GM10248 (cell line): ENCODE measurements at regions not wholly inside any gene's neighbourhood (a gene's known extent, or its start where the extent isn't known, plus 50 kb on each side); places are given as distances from the start of the nearest gene placed in this dataset.

Source experiments
- CTCF ChIA-PET: fragments of 300-600 bp; sonication (Branson Sonifier 250); formaldehyde crosslinking; extraction: SDS; loops from one replicate; lab custom pipeline; 2021; ENCODE audit warnings: antibody characterized with exemption; lab: Yijun Ruan, JAX
- POLR2A ChIA-PET: fragments of 350-650 bp; sonication (Branson Sonifier 250); formaldehyde crosslinking; extraction: SDS; loops from one replicate; lab custom pipeline; 2020; ENCODE audit warnings: antibody characterized with exemption; lab: Yijun Ruan, JAX
- DNase-seq: peaks from one replicate; pipeline ENCODE4 v3.0.0; 2012; ENCODE audit errors: extremely low spot score
- TF ChIP-seq, protein P1 (sequence below): IDR thresholded peaks from 2 replicates; pipeline ENCODE4 v1.5.1; 2012; ENCODE audit warnings: mild to moderate bottlenecking, low read depth; ENCODE audit errors: extremely low read depth, missing control alignments, control extremely low read depth

DNA sequence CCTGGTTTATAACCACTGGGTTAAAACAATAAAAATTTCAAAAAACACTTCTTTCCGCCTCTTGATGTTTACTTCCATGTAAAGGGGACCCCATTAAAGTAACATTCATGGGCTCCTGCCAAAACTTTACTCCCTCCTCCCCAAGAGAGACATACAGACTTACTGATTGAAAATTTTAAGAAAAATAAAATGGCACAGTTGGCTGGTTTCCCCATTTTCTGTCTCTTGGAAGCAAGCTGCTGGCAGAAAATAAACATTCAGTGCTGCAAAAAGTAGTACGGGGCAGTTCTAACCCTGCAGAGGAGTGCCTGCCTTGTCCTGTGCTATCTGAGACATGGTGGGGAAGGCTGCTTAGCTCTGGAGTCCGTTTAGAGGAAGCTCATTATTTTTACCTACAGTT is 187.3 kb upstream of the INTU start:
- ChIA-PET POLR2A (no interaction called here), CTCF (interaction anchor here (1.0 kb wide), 1 partner anchor 10 kb away, joined by 3 read pairs; no protein-coding TSS in a partner anchor)
- TF ChIP-seq, protein P1, sequence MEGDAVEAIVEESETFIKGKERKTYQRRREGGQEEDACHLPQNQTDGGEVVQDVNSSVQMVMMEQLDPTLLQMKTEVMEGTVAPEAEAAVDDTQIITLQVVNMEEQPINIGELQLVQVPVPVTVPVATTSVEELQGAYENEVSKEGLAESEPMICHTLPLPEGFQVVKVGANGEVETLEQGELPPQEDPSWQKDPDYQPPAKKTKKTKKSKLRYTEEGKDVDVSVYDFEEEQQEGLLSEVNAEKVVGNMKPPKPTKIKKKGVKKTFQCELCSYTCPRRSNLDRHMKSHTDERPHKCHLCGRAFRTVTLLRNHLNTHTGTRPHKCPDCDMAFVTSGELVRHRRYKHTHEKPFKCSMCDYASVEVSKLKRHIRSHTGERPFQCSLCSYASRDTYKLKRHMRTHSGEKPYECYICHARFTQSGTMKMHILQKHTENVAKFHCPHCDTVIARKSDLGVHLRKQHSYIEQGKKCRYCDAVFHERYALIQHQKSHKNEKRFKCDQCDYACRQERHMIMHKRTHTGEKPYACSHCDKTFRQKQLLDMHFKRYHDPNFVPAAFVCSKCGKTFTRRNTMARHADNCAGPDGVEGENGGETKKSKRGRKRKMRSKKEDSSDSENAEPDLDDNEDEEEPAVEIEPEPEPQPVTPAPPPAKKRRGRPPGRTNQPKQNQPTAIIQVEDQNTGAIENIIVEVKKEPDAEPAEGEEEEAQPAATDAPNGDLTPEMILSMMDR, result no peak
- DNase-seq, result no peak

DNA sequence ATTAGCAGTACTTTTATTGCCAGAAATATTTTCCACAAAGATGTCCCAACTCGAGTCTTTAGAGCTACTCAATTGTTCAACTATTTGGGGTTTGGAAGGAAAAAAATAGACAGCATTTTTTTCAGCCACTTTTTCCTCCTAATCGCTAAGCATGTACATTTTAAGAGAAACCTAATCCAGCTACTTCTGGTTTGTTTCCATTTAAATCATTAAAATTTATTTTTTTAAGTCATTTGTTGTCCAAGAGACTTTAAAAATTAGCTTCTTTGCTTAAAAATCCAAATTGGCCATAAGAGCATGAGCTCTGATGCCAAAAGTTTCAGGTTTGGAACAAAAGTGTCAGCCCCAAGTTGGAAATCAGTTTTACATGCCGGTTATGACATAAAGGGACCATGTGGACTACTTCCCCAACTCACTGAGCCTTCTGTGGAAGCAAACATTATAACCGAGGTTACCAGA is 186.3 kb upstream of the INTU start:
- POLR2A ChIA-PET, result no interaction called here

DNA sequence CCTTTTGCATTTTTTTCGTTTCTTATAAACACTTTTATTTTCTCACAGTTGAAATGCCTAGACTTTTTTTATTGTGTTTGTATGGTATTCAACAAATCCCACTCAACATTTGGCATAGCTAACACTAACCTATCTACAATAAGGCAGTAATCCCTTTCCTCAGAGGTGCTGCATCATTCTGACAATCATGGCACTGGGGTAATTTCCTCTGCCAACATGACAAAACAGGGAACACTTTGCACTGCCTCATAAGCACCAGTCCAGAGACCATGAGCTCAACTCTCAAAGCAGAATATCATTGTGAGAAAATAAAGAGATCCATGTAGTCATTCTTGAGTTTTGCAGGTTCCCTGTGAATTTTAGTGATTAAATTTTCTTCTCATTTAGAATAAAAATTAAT is 183.8 kb upstream of the INTU start:
- CTCF ChIA-PET, result no interaction called here
- DNase-seq, result no peak
- TF ChIP-seq, protein P1, result no peak
- POLR2A ChIA-PET, result no interaction called here

More for the DNA sequence above, 186.3 kb upstream of the INTU start:
- DNase-seq, result no peak
- TF ChIP-seq, protein P1, result no peak
- CTCF ChIA-PET, result interaction anchor here (0.8 to 1.3 kb wide), 4 partner anchors 11 to 45 kb away, joined by 3 read pairs; no protein-coding TSS in a partner anchor

DNA sequence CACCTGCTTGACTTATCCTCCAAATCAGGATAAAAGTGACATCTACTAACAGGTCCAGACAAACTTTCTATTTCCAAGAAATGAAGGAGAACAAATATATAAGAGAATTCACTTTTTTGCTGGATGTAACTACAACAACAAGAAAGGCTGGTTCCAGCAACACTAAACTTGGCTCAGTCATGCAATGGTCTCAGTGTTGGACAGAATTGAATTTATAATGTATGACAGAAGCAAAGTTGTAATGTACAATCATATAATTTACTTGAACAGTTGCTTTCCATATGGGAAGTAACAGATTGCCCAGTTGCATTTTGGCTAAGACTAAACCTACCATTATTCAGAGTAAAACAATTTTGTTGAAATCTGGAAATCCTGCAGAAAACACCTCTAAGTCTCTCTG is 183.3 kb upstream of the INTU start:
- TF ChIP-seq, protein P1, result no peak
- ChIA-PET CTCF (no interaction called here), POLR2A (no interaction called here)
- no peak for DNase-seq

DNA sequence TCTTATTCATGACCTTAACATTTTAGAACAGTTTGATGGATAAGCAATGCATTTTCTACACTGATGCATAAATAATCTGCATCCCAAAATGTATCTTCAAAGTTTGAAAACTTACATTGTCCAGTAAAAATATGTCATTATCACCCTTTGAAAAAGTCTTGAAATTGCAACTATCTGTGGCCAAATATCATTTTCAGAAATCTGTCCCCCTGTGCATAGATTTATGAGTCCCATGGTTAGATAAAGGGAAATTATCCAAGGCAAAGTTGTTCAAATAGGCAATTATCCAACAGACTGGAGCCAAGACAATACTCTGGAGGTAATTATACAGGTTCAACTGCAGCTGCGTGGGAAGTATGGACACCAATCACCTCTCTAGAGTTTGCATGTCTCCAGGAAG is 182.5 kb upstream of the INTU start:
- DNase-seq, result no peak
- TF ChIP-seq, protein P1, result no peak
- ChIA-PET POLR2A (no interaction called here), CTCF (no interaction called here)

DNA sequence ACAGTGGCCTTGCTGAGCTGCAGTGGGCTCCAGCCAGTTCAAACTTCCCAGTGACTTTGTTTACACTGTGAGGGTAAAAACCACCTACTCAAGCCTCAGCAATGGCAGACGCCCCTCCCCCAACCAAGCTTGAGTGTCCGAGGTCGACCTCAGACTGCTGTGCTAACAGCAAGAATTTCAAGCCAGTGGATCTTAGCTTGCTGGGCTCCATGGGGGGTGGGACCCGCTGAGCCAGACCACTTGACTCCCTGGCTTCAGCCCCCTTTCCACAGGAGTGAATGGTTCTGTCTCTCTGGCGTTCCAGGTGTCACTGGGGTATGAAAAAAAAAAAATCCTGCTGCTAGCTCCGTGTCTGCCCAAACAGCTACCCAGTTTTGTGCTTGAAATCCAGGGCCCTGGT is 168.9 kb upstream of the INTU start:
- ChIA-PET CTCF (no interaction called here), POLR2A (no interaction called here)
- DNase-seq, result no peak
- TF ChIP-seq, protein P1, result no peak
